K562 (cell line): ENCODE measurements at regions not wholly inside any gene's neighbourhood (a gene's known extent, or its start where the extent isn't known, plus 50 kb on each side); places are given as distances from the start of the nearest gene placed in this dataset.

Experiments used
- EP300 ChIP-seq: IDR thresholded peaks from 2 replicates; pipeline ENCODE4 v1.6.1; 2012; ENCODE audit warnings: low read length, improper control_type of control experiment
- KDM4B ChIP-seq, 2 experiments: fragments of 450-650 bp in 1 of 2; sonication (generic) in 1 of 2; IDR thresholded peaks; 2 replicates each; pipeline ENCODE4 v1.6.1; 2016 to 2017; ENCODE audit warnings: borderline replicate concordance in 2 of 2, antibody characterized with exemption in 1 of 2, low read depth in 1 of 2, mild to moderate bottlenecking in 1 of 2
- PHB ChIP-seq: fragments of 250-450 bp; sonication (Bioruptor Pico); IDR thresholded peaks from 2 replicates; pipeline ENCODE4 v1.5.0; 2021
- ZNF239 ChIP-seq: fragments of 250-450 bp; sonication (Bioruptor Pico); IDR thresholded peaks from 2 replicates; pipeline ENCODE4 v1.4.0; 2020; ENCODE audit warnings: mild to moderate bottlenecking
- TF ChIP-seq, protein P1 (sequence below): fragments of 450-650 bp; IDR thresholded peaks from 2 replicates; pipeline ENCODE4 v1.6.1; 2016; ENCODE audit warnings: mild to moderate bottlenecking, moderate library complexity
- TF ChIP-seq, protein P2 (sequence below), 3 experiments: IDR thresholded peaks in 2 of 3; conservative IDR thresholded peaks in 1 of 3; 2 replicates each; pipeline ENCODE4 v1.5.1; 2011 to 2012; ENCODE audit warnings: low read length in 3 of 3, mild to moderate bottlenecking in 3 of 3, control low read depth in 2 of 3, improper control_type of control experiment in 1 of 3, inconsistent platforms in 1 of 3, low read depth in 1 of 3, mixed read lengths in 1 of 3, moderate library complexity in 1 of 3; ENCODE audit not compliant: insufficient read depth in 2 of 3

DNA sequence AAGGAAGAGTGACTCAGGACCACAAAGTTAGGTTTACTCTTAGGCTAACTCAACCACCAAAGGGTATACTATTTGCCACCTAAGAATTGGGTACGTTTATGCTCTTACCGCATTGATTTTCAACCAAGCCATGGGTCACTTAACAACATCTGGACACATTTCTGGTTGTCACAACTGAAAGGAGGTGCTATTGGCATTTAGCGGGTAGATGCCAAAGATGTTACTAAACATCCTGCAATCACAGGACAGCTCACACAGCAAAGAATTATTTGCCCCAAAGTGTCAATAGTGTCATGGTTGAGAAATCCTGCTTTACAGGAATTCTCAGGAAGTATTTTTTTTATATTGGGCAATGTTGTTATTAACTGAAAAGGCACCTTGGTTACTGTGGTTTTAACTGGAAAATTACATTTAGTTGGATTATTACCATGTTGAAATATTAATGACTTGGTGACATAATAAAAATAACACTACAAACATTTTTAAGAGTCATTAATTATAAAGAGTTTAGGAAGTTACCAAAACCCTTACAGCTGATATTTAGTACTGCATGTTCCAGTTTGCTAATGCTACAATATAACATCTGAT lies 185.0 kb upstream of the TMEM196 start:
- TF ChIP-seq PHB (CRISPR knock-in tag) (no peak), EP300 (no peak), ZNF239 (CRISPR knock-in tag) (no peak), KDM4B (IDR thresholded peaks at IDR 0.05; ENCODE audit: borderline replicate concordance in 2 of 2, low read depth in 1 of 2) (no peak)
- TF ChIP-seq, protein P1, sequence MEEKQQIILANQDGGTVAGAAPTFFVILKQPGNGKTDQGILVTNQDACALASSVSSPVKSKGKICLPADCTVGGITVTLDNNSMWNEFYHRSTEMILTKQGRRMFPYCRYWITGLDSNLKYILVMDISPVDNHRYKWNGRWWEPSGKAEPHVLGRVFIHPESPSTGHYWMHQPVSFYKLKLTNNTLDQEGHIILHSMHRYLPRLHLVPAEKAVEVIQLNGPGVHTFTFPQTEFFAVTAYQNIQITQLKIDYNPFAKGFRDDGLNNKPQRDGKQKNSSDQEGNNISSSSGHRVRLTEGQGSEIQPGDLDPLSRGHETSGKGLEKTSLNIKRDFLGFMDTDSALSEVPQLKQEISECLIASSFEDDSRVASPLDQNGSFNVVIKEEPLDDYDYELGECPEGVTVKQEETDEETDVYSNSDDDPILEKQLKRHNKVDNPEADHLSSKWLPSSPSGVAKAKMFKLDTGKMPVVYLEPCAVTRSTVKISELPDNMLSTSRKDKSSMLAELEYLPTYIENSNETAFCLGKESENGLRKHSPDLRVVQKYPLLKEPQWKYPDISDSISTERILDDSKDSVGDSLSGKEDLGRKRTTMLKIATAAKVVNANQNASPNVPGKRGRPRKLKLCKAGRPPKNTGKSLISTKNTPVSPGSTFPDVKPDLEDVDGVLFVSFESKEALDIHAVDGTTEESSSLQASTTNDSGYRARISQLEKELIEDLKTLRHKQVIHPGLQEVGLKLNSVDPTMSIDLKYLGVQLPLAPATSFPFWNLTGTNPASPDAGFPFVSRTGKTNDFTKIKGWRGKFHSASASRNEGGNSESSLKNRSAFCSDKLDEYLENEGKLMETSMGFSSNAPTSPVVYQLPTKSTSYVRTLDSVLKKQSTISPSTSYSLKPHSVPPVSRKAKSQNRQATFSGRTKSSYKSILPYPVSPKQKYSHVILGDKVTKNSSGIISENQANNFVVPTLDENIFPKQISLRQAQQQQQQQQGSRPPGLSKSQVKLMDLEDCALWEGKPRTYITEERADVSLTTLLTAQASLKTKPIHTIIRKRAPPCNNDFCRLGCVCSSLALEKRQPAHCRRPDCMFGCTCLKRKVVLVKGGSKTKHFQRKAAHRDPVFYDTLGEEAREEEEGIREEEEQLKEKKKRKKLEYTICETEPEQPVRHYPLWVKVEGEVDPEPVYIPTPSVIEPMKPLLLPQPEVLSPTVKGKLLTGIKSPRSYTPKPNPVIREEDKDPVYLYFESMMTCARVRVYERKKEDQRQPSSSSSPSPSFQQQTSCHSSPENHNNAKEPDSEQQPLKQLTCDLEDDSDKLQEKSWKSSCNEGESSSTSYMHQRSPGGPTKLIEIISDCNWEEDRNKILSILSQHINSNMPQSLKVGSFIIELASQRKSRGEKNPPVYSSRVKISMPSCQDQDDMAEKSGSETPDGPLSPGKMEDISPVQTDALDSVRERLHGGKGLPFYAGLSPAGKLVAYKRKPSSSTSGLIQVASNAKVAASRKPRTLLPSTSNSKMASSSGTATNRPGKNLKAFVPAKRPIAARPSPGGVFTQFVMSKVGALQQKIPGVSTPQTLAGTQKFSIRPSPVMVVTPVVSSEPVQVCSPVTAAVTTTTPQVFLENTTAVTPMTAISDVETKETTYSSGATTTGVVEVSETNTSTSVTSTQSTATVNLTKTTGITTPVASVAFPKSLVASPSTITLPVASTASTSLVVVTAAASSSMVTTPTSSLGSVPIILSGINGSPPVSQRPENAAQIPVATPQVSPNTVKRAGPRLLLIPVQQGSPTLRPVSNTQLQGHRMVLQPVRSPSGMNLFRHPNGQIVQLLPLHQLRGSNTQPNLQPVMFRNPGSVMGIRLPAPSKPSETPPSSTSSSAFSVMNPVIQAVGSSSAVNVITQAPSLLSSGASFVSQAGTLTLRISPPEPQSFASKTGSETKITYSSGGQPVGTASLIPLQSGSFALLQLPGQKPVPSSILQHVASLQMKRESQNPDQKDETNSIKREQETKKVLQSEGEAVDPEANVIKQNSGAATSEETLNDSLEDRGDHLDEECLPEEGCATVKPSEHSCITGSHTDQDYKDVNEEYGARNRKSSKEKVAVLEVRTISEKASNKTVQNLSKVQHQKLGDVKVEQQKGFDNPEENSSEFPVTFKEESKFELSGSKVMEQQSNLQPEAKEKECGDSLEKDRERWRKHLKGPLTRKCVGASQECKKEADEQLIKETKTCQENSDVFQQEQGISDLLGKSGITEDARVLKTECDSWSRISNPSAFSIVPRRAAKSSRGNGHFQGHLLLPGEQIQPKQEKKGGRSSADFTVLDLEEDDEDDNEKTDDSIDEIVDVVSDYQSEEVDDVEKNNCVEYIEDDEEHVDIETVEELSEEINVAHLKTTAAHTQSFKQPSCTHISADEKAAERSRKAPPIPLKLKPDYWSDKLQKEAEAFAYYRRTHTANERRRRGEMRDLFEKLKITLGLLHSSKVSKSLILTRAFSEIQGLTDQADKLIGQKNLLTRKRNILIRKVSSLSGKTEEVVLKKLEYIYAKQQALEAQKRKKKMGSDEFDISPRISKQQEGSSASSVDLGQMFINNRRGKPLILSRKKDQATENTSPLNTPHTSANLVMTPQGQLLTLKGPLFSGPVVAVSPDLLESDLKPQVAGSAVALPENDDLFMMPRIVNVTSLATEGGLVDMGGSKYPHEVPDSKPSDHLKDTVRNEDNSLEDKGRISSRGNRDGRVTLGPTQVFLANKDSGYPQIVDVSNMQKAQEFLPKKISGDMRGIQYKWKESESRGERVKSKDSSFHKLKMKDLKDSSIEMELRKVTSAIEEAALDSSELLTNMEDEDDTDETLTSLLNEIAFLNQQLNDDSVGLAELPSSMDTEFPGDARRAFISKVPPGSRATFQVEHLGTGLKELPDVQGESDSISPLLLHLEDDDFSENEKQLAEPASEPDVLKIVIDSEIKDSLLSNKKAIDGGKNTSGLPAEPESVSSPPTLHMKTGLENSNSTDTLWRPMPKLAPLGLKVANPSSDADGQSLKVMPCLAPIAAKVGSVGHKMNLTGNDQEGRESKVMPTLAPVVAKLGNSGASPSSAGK, result no peak
- TF ChIP-seq, protein P2, sequence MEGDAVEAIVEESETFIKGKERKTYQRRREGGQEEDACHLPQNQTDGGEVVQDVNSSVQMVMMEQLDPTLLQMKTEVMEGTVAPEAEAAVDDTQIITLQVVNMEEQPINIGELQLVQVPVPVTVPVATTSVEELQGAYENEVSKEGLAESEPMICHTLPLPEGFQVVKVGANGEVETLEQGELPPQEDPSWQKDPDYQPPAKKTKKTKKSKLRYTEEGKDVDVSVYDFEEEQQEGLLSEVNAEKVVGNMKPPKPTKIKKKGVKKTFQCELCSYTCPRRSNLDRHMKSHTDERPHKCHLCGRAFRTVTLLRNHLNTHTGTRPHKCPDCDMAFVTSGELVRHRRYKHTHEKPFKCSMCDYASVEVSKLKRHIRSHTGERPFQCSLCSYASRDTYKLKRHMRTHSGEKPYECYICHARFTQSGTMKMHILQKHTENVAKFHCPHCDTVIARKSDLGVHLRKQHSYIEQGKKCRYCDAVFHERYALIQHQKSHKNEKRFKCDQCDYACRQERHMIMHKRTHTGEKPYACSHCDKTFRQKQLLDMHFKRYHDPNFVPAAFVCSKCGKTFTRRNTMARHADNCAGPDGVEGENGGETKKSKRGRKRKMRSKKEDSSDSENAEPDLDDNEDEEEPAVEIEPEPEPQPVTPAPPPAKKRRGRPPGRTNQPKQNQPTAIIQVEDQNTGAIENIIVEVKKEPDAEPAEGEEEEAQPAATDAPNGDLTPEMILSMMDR (IDR thresholded peaks at IDR 0.05 in 2 of 3, conservative IDR thresholded peaks at IDR 0.05 in 1 of 3; ENCODE audit: insufficient read depth in 2 of 3, low read depth in 1 of 3, low read length in 3 of 3), result no peak
